GM10266 (cell line): ENCODE measurements at regions not wholly inside any gene's neighbourhood (a gene's known extent, or its start where the extent isn't known, plus 50 kb on each side); places are given as distances from the start of the nearest gene placed in this dataset.

Experiments used
- DNase-seq: peaks from one replicate; pipeline ENCODE4 v3.0.0; 2012; ENCODE audit errors: extremely low spot score
- CTCF ChIP-seq: IDR thresholded peaks from 2 replicates; pipeline ENCODE4 v1.5.1; 2012; ENCODE audit warnings: mild to moderate bottlenecking, low read depth; ENCODE audit not compliant: control insufficient read depth, insufficient read depth; ENCODE audit errors: missing control alignments

GRCh38 chr5:72661405-72661804 is 154.2 kb upstream of the ZNF366 start:
- DNase-seq, result no peak
- no peak for TF ChIP-seq CTCF

GRCh38 chr5:72659726-72660125 is 152.5 kb upstream of the ZNF366 start:
- DNase-seq, result no peak
- TF ChIP-seq CTCF, result no peak

GRCh38 chr5:72658761-72659540 is 151.7 kb upstream of the ZNF366 start:
- TF ChIP-seq CTCF, result no peak
- DNase-seq, result no peak

- DNase-seq, result no peak
- no peak for TF ChIP-seq CTCF
Observed at GRCh38 chr5:72658161-72658560, 151.0 kb upstream of the ZNF366 start.

GRCh38 chr5:72656756-72657513 is 149.7 kb upstream of the ZNF366 start:
- no peak for TF ChIP-seq CTCF
- DNase-seq, result no peak

GRCh38 chr5:72656331-72656730 is 149.1 kb upstream of the ZNF366 start:
- no peak for DNase-seq
- TF ChIP-seq CTCF, result no peak

GRCh38 chr5:72654231-72654630 is 147.0 kb upstream of the ZNF366 start:
- TF ChIP-seq CTCF, result no peak
- DNase-seq, result no peak
